ENCODE measurements at regions not wholly inside any gene's neighbourhood (a gene's known extent, or its start where the extent isn't known, plus 50 kb on each side); places are given as distances from the start of the nearest gene placed in this dataset.

- intact Hi-C loops (cut with DNase I), result no loop called here
- no peak for TF ChIP-seq POLR2A (IDR thresholded peaks at IDR 0.05)
- TF ChIP-seq CTCF (IDR thresholded peaks at IDR 0.05), result no peak
- Histone ChIP-seq H3K4me1 (peaks cover 0 to 5% (median 0%) of the 10 kb centered on the region in 12 donors), H3K9me3 (no peaks in the 10 kb centered on the region), H3K4me3 (no peak overlapping the region), H3K36me3 (no peaks in the 10 kb centered on the region), H3K27me3 (no peaks in the 10 kb centered on the region), H3K27ac (no peak overlapping the region)
- ATAC-seq (peak in 3 of 4 donors; percentile 30 to 84 (median 61)), DNase-seq (no peak)
- WGBS, 4 donors, result 26 to 36% (median 32%) methylated on average over 3 of the region's 3 CpGs
Measured at GRCh38 chr5:106862450-106863193, 808.1 kb downstream of the EFNA5 start.

GRCh38 chr5:106860398-106861044 lies 810.2 kb downstream of the EFNA5 start:
- H3K4me3 ChIP-seq, result no peak overlapping the region
- no peak for TF ChIP-seq CTCF (IDR thresholded peaks at IDR 0.05)
- no peak for TF ChIP-seq POLR2A (IDR thresholded peaks at IDR 0.05)
- peaks cover 0 to 5% (median 0%) of the 10 kb centered on the region in 12 donors for H3K4me1 ChIP-seq
- no peak overlapping the region for H3K27ac ChIP-seq
- 56 to 88% (median 59%) methylated on average over 3 of the region's 3 CpGs for WGBS, 4 donors
- no peaks in the 10 kb centered on the region for H3K36me3 ChIP-seq
- no peaks in the 10 kb centered on the region for H3K9me3 ChIP-seq
- DNase-seq (no peak), ATAC-seq (no peak)
- intact Hi-C loops (cut with DNase I), result no loop called here
- no peaks in the 10 kb centered on the region for H3K27me3 ChIP-seq

- intact Hi-C loops (cut with DNase I), result no loop called here
- H3K9me3 ChIP-seq, result peaks cover 0 to 6% (median 0%) of the 10 kb centered on the region in 12 donors
- no peaks in the 10 kb centered on the region for H3K27me3 ChIP-seq
- H3K4me1 ChIP-seq, result peaks cover 0 to 5% (median 0%) of the 10 kb centered on the region in 12 donors
- no peaks in the 10 kb centered on the region for H3K36me3 ChIP-seq
- H3K27ac ChIP-seq, result no peak overlapping the region
- no peak for DNase-seq
- 55 to 64% (median 60%) methylated on average over 2 of the region's 2 CpGs for WGBS, 4 donors
- H3K4me3 ChIP-seq, result no peak overlapping the region
- TF ChIP-seq POLR2A (IDR thresholded peaks at IDR 0.05) (no peak), CTCF (IDR thresholded peaks at IDR 0.05) (no peak)
- no peak for ATAC-seq
Measured at GRCh38 chr5:106858616-106859015, 812.1 kb downstream of the EFNA5 start.

- 81 to 92% (median 88%) methylated on average over 3 of the region's 3 CpGs for WGBS, 4 donors
- Histone ChIP-seq H3K27ac (no peak overlapping the region), H3K4me3 (no peak overlapping the region), H3K9me3 (peaks cover 0 to 6% (median 0%) of the 10 kb centered on the region in 12 donors), H3K27me3 (no peaks in the 10 kb centered on the region), H3K36me3 (no peaks in the 10 kb centered on the region), H3K4me1 (no peaks in the 10 kb centered on the region)
- TF ChIP-seq CTCF (IDR thresholded peaks at IDR 0.05) (no peak), POLR2A (IDR thresholded peaks at IDR 0.05) (no peak)
- no peak for DNase-seq
- intact Hi-C loops (cut with DNase I), result no loop called here
- ATAC-seq, result no peak
Measured at GRCh38 chr5:106854922-106855321, 815.8 kb downstream of the EFNA5 start.
